Liver (tissue), 3 donors: ENCODE measurements at regions not wholly inside any gene's neighbourhood (a gene's known extent, or its start where the extent isn't known, plus 50 kb on each side); places are given as distances from the start of the nearest gene placed in this dataset.

ENCODE experiments used
- CTCF ChIP-seq: fragments of 150-350 bp; IDR thresholded peaks from 2 replicates; pipeline ENCODE4 v1.5.1; 2017; ENCODE audit warnings: improper control_type of control experiment, low read depth, low read length; ENCODE audit not compliant: missing input control
- EGR1 ChIP-seq, 2 donors: IDR thresholded peaks; 2 replicates each; pipeline ENCODE4 v1.6.1; 2016 to 2018; ENCODE audit warnings: antibody characterized with exemption in 2 of 2, low read depth in 2 of 2
- SP1 ChIP-seq: IDR thresholded peaks from 2 replicates; pipeline ENCODE4 v1.6.1; 2018; ENCODE audit warnings: antibody characterized with exemption, mild to moderate bottlenecking
- TAF1 ChIP-seq: conservative IDR thresholded peaks from 2 replicates; pipeline ENCODE4 v1.6.1; 2016; ENCODE audit warnings: antibody characterized with exemption, mild to moderate bottlenecking
- TF ChIP-seq, protein P1 (sequence below): IDR thresholded peaks from 2 replicates; pipeline ENCODE4 v1.6.1; 2016; ENCODE audit warnings: antibody characterized with exemption
- TF ChIP-seq, protein P2 (sequence below): IDR thresholded peaks from 2 replicates; pipeline ENCODE4 v1.6.1; 2016; ENCODE audit warnings: antibody characterized with exemption, mild to moderate bottlenecking
- donor health status: healthy.
- donor health status: healthy.

- TF ChIP-seq CTCF = no peak
- no peak for TF ChIP-seq TAF1
- no peak for TF ChIP-seq EGR1 (IDR thresholded peaks at IDR 0.05; ENCODE audit: low read depth in 2 of 2)
- no peak for TF ChIP-seq SP1
- TF ChIP-seq, protein P1, sequence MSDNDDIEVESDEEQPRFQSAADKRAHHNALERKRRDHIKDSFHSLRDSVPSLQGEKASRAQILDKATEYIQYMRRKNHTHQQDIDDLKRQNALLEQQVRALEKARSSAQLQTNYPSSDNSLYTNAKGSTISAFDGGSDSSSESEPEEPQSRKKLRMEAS = no peak
- TF ChIP-seq, protein P2, sequence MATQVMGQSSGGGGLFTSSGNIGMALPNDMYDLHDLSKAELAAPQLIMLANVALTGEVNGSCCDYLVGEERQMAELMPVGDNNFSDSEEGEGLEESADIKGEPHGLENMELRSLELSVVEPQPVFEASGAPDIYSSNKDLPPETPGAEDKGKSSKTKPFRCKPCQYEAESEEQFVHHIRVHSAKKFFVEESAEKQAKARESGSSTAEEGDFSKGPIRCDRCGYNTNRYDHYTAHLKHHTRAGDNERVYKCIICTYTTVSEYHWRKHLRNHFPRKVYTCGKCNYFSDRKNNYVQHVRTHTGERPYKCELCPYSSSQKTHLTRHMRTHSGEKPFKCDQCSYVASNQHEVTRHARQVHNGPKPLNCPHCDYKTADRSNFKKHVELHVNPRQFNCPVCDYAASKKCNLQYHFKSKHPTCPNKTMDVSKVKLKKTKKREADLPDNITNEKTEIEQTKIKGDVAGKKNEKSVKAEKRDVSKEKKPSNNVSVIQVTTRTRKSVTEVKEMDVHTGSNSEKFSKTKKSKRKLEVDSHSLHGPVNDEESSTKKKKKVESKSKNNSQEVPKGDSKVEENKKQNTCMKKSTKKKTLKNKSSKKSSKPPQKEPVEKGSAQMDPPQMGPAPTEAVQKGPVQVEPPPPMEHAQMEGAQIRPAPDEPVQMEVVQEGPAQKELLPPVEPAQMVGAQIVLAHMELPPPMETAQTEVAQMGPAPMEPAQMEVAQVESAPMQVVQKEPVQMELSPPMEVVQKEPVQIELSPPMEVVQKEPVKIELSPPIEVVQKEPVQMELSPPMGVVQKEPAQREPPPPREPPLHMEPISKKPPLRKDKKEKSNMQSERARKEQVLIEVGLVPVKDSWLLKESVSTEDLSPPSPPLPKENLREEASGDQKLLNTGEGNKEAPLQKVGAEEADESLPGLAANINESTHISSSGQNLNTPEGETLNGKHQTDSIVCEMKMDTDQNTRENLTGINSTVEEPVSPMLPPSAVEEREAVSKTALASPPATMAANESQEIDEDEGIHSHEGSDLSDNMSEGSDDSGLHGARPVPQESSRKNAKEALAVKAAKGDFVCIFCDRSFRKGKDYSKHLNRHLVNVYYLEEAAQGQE = no peak
Measured at GRCh38 chr3:10625323-10625722, 119.9 kb upstream of the ATP2B2 start.
